Right atrium auricular region (tissue), 2 donors: ENCODE measurements at regions not wholly inside any gene's neighbourhood (a gene's known extent, or its start where the extent isn't known, plus 50 kb on each side); places are given as distances from the start of the nearest gene placed in this dataset.

ENCODE experiments used
- DNase-seq: peaks from one replicate; pipeline ENCODE4 v3.0.0-alpha.2; 2019; ENCODE audit warnings: low spot score
- H3K27ac ChIP-seq, 2 donors: fragments of 200-600 bp; sonication (generic); 1 replicate in 1 of 2; 2 replicates in 1 of 2; pipeline ENCODE4 v1.5.1; 2016 to 2019
- H3K27me3 ChIP-seq, 2 donors: fragments of 200-600 bp; sonication (generic); one replicate each; pipeline versions ENCODE4 v1.5.1 to v1.6.0; 2017 to 2019
- H3K36me3 ChIP-seq: fragments of 200-600 bp; sonication (generic); one replicate; pipeline ENCODE4 v1.5.1; 2016
- H3K4me1 ChIP-seq, 2 donors: fragments of 200-600 bp; sonication (generic); one replicate each; pipeline versions ENCODE4 v1.5.1 to v1.6.0; 2017 to 2019
- H3K4me3 ChIP-seq, 2 donors: fragments of 200-600 bp; sonication (generic); 1 replicate in 1 of 2; 2 replicates in 1 of 2; pipeline ENCODE4 v1.5.1; 2017 to 2019; ENCODE audit warnings: mild to moderate bottlenecking in 1 of 2, moderate library complexity in 1 of 2
- H3K9me3 ChIP-seq, 2 donors: fragments of 200-600 bp; sonication (generic); one replicate each; pipeline ENCODE4 v1.5.1; 2019
- TF ChIP-seq, protein P1 (sequence below), 2 donors: fragments of 200-600 bp; sonication (generic); IDR thresholded peaks; one replicate each; pipeline ENCODE4 v1.5.1; 2019; ENCODE audit warnings: antibody characterized with exemption in 2 of 2

DNA sequence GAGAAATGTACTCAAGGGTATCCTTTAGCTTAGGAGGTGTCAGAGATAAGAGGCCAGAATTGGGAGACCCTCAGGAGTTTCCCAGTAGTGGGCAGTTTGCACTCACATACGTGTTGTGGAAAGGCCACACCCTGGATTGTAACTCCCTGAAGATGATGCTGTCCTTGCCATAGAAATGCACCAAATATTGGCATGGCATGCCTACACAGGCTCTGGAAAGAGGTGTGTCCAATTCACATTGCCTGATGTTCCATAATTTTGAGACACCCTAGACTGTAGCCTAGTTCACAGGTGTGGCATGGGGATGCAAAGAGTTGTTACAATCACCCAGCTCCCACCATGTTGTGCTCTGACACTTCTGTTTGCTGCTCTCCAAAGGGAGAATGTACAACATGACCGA is 271.9 kb downstream of the CCDC85A start:
- Histone ChIP-seq H3K4me3 (no peak overlapping the region), H3K9me3 (peaks cover 0 to 16% of the 10 kb centered on the region in 2 donors), H3K27me3 (no peaks in the 10 kb centered on the region), H3K27ac (no peak overlapping the region), H3K4me1 (no peaks in the 10 kb centered on the region), H3K36me3 (no peaks in the 10 kb centered on the region)
- DNase-seq: no peak
- TF ChIP-seq, protein P1, sequence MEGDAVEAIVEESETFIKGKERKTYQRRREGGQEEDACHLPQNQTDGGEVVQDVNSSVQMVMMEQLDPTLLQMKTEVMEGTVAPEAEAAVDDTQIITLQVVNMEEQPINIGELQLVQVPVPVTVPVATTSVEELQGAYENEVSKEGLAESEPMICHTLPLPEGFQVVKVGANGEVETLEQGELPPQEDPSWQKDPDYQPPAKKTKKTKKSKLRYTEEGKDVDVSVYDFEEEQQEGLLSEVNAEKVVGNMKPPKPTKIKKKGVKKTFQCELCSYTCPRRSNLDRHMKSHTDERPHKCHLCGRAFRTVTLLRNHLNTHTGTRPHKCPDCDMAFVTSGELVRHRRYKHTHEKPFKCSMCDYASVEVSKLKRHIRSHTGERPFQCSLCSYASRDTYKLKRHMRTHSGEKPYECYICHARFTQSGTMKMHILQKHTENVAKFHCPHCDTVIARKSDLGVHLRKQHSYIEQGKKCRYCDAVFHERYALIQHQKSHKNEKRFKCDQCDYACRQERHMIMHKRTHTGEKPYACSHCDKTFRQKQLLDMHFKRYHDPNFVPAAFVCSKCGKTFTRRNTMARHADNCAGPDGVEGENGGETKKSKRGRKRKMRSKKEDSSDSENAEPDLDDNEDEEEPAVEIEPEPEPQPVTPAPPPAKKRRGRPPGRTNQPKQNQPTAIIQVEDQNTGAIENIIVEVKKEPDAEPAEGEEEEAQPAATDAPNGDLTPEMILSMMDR (IDR thresholded peaks at IDR 0.05): no peak

DNA sequence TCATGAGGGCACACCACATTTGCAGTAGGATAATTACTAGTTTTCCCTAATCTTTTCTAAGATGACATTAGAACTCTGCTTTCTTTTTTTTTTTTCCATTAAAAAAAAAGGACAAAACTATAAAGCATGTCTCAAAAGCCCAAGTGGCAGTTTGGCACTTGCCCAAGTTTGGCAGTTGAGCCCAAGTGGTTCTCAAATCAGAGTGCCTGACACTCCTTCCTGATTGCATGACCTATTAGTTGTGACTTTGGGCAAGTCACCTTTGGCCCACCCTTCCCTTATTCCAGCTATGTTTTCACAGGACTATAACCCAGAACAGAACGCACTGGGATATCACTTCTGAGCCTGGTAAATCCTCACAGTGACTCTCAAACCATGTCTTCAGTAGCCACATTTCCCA is 273.0 kb downstream of the CCDC85A start:
- Histone ChIP-seq H3K9me3 (peaks cover 0 to 6% of the 10 kb centered on the region in 2 donors), H3K4me3 (no peak overlapping the region), H3K27me3 (no peaks in the 10 kb centered on the region), H3K36me3 (no peaks in the 10 kb centered on the region), H3K4me1 (no peaks in the 10 kb centered on the region), H3K27ac (no peak overlapping the region)
- TF ChIP-seq, protein P1 (IDR thresholded peaks at IDR 0.05): no peak
- DNase-seq: no peak

DNA sequence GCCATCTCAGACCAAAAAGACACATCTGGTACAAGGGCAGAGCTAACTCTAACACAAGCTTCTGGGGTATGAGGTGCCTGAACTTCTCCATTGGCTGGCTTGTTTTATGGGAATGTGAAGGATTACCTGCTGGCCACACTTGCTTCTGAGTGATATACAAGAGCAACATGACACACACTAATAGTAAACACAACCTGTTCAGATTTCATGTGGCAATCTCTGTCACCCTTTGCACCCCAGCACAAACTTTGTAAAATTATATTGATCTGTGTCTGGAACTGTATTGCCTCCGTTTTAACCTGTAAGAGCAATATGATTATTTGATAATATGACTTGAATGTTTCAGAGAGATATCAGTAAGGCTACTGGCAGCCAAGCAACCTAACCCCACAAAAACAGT is 276.7 kb downstream of the CCDC85A start:
- Histone ChIP-seq H3K36me3 (no peaks in the 10 kb centered on the region), H3K4me3 (no peak overlapping the region), H3K4me1 (no peaks in the 10 kb centered on the region), H3K27ac (no peak overlapping the region), H3K9me3 (no peaks in the 10 kb centered on the region), H3K27me3 (no peaks in the 10 kb centered on the region)
- DNase-seq: no peak
- TF ChIP-seq, protein P1 (IDR thresholded peaks at IDR 0.05): no peak

DNA sequence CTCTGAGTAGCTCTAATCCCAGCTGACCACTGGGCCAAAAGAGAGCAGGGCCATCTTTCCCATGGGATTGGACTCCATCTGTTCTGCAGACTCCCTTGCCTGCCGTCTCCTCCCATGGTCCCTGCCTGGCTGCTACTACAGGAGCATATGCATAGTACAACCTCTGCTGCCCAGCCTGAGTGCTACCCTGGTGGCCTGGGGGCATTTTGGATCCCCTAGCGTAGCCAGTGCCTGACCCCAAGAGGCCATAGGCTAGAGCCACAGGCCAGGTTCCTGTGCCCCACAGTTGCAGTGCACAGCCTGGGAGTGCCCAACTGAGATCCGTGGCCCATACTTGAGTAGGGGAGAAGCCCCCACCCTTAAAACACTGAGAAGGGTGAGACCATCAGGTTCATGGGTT is 280.3 kb downstream of the CCDC85A start:
- H3K27me3 ChIP-seq: no peaks in the 10 kb centered on the region
- H3K4me1 ChIP-seq: no peaks in the 10 kb centered on the region
- TF ChIP-seq, protein P1 (IDR thresholded peaks at IDR 0.05): no peak
- DNase-seq: no peak
- H3K36me3 ChIP-seq: no peaks in the 10 kb centered on the region
- no peaks in the 10 kb centered on the region for H3K9me3 ChIP-seq
- H3K27ac ChIP-seq: no peak overlapping the region
- no peak overlapping the region for H3K4me3 ChIP-seq

DNA sequence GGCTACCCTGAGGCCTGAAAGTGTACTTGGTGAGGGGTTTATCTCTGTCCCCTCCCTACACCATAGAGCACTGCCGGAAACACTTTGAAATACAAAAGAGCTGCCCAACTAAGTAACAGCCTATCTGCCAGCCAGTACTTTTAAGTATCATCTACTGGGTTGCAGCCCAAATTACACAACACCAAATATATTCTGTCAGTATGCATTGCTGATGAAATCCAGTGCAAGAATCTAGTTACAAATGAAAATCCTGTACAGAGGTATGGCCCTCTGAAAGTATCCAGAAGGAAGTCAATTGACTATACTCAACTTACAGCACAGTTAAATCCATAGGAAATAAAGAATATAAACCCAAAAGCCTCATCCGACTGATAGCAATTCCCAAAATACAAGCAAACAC is 280.8 kb downstream of the CCDC85A start:
- TF ChIP-seq, protein P1 (IDR thresholded peaks at IDR 0.05): no peak
- Histone ChIP-seq H3K4me3 (no peak overlapping the region), H3K36me3 (no peaks in the 10 kb centered on the region), H3K27ac (no peak overlapping the region), H3K9me3 (no peaks in the 10 kb centered on the region), H3K27me3 (no peaks in the 10 kb centered on the region), H3K4me1 (no peaks in the 10 kb centered on the region)
- DNase-seq: no peak

DNA sequence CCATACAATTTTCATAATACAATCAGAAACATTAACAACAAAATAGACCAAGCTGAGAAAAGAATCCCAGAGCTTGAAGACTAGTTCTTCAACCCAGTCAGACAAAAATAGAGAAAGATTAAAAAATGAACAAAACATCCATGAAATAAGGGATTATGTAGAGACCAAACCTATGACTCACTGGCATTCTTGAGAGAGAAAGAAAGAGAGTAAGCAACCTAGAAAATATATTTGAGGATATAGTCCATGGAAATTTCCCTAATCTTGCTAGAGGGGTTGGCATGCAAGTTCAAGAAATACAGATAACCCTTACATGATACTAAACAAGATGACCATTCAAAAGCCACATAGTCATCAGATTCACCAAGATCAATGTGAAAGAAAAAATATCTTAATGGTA is 281.7 kb downstream of the CCDC85A start:
- H3K27me3 ChIP-seq: no peaks in the 10 kb centered on the region
- H3K36me3 ChIP-seq: no peaks in the 10 kb centered on the region
- H3K9me3 ChIP-seq: no peaks in the 10 kb centered on the region
- no peaks in the 10 kb centered on the region for H3K4me1 ChIP-seq
- no peak overlapping the region for H3K27ac ChIP-seq
- DNase-seq: no peak
- TF ChIP-seq, protein P1 (IDR thresholded peaks at IDR 0.05): no peak
- no peak overlapping the region for H3K4me3 ChIP-seq
